Lower leg skin (tissue), 3 donors: ENCODE measurements at regions not wholly inside any gene's neighbourhood (a gene's known extent, or its start where the extent isn't known, plus 50 kb on each side); places are given as distances from the start of the nearest gene placed in this dataset.

Experiments used
- POLR2A ChIP-seq, 2 donors: fragments of 450-650 bp; IDR thresholded peaks; one replicate each; pipeline ENCODE4 v1.6.1; 2016 to 2017; ENCODE audit warnings: antibody characterized with exemption in 2 of 2, mild to moderate bottlenecking in 1 of 2, moderate library complexity in 1 of 2
- TF ChIP-seq, protein P1 (sequence below), 3 donors: fragments of 450-650 bp; IDR thresholded peaks; one replicate each; pipeline ENCODE4 v1.5.1; 2016; ENCODE audit warnings: antibody characterized with exemption in 3 of 3, mild to moderate bottlenecking in 3 of 3, moderate library complexity in 2 of 3

- TF ChIP-seq POLR2A (IDR thresholded peaks at IDR 0.05) = no peak
- TF ChIP-seq, protein P1, sequence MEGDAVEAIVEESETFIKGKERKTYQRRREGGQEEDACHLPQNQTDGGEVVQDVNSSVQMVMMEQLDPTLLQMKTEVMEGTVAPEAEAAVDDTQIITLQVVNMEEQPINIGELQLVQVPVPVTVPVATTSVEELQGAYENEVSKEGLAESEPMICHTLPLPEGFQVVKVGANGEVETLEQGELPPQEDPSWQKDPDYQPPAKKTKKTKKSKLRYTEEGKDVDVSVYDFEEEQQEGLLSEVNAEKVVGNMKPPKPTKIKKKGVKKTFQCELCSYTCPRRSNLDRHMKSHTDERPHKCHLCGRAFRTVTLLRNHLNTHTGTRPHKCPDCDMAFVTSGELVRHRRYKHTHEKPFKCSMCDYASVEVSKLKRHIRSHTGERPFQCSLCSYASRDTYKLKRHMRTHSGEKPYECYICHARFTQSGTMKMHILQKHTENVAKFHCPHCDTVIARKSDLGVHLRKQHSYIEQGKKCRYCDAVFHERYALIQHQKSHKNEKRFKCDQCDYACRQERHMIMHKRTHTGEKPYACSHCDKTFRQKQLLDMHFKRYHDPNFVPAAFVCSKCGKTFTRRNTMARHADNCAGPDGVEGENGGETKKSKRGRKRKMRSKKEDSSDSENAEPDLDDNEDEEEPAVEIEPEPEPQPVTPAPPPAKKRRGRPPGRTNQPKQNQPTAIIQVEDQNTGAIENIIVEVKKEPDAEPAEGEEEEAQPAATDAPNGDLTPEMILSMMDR (IDR thresholded peaks at IDR 0.05) = no peak
These were observed 212.6 kb upstream of the UBE2E2 start for GRCh38 chr3:22990291-22991200.
